ENCODE measurements at regions not wholly inside any gene's neighbourhood (a gene's known extent, or its start where the extent isn't known, plus 50 kb on each side); places are given as distances from the start of the nearest gene placed in this dataset.
A peak's percentile ranks its signal among the peaks of the same experiment; 100 is the strongest.

- Mint-ChIP-seq H3K9me3 (no peaks in the 10 kb centered on the region), H3K4me1 (ENCODE audit: low read depth) (peaks cover 27% of the 10 kb centered on the region), H3K4me3 (no peak overlapping the region), H3K27me3 (ENCODE audit: insufficient read depth) (peaks cover 5% of the 10 kb centered on the region), H3K36me3 (ENCODE audit: low read depth) (no peaks in the 10 kb centered on the region), H3K27ac (no peak overlapping the region)
- DNase-seq: no peak
- TF ChIP-seq CTCF (IDR thresholded peaks at IDR 0.05): no peak
Measured at GRCh38 chr10:94220717-94221116, 142.0 kb downstream of the NOC3L start.

GRCh38 chr10:94223702-94224370 lies 138.9 kb downstream of the NOC3L start:
- TF ChIP-seq CTCF (IDR thresholded peaks at IDR 0.05): no peak
- H3K27me3 Mint-ChIP-seq (ENCODE audit: insufficient read depth): no peaks in the 10 kb centered on the region; the same call in 1 of the 2 replicates
- H3K4me3 Mint-ChIP-seq: no peak overlapping the region
- no peak for DNase-seq
- no peaks in the 10 kb centered on the region for H3K36me3 Mint-ChIP-seq (ENCODE audit: low read depth)
- H3K27ac Mint-ChIP-seq: no peak overlapping the region
- no peaks in the 10 kb centered on the region for H3K9me3 Mint-ChIP-seq
- H3K4me1 Mint-ChIP-seq (ENCODE audit: low read depth): peaks cover 29% of the 10 kb centered on the region

GRCh38 chr10:94224656-94225055 lies 138.1 kb downstream of the NOC3L start:
- no peak for TF ChIP-seq CTCF (IDR thresholded peaks at IDR 0.05)
- Mint-ChIP-seq H3K9me3 (no peaks in the 10 kb centered on the region), H3K27me3 (ENCODE audit: insufficient read depth) (no peaks in the 10 kb centered on the region; the same call in 1 of the 2 replicates), H3K36me3 (ENCODE audit: low read depth) (no peaks in the 10 kb centered on the region), H3K4me1 (ENCODE audit: low read depth) (peaks cover 24% of the 10 kb centered on the region), H3K27ac (no peak overlapping the region; the same call in 1 of the 2 replicates), H3K4me3 (no peak overlapping the region)
- DNase-seq: peak; percentile 52

GRCh38 chr10:94225589-94225988 lies 137.2 kb downstream of the NOC3L start:
- no peaks in the 10 kb centered on the region for H3K9me3 Mint-ChIP-seq
- H3K36me3 Mint-ChIP-seq (ENCODE audit: low read depth): no peaks in the 10 kb centered on the region
- DNase-seq: peak; percentile 17
- no peak overlapping the region for H3K27ac Mint-ChIP-seq
- no peaks in the 10 kb centered on the region; the same call in 1 of the 2 replicates for H3K27me3 Mint-ChIP-seq (ENCODE audit: insufficient read depth)
- no peak overlapping the region for H3K4me3 Mint-ChIP-seq
- TF ChIP-seq CTCF (IDR thresholded peaks at IDR 0.05): peak; percentile 60
- H3K4me1 Mint-ChIP-seq (ENCODE audit: low read depth): peaks cover 22% of the 10 kb centered on the region

- peaks cover 7% of the 10 kb centered on the region; the same call in 1 of the 2 replicates for H3K4me1 Mint-ChIP-seq (ENCODE audit: low read depth)
- H3K36me3 Mint-ChIP-seq (ENCODE audit: low read depth): no peaks in the 10 kb centered on the region
- no peak overlapping the region for H3K4me3 Mint-ChIP-seq
- H3K9me3 Mint-ChIP-seq: no peaks in the 10 kb centered on the region
- no peak for TF ChIP-seq CTCF (IDR thresholded peaks at IDR 0.05)
- DNase-seq: no peak
- H3K27me3 Mint-ChIP-seq (ENCODE audit: insufficient read depth): peaks cover 11% of the 10 kb centered on the region
- no peak overlapping the region for H3K27ac Mint-ChIP-seq
Measured at GRCh38 chr10:94230134-94230785, 132.5 kb downstream of the NOC3L start.
